IPS-18c (cell line): ENCODE measurements at regions not wholly inside any gene's neighbourhood (a gene's known extent, or its start where the extent isn't known, plus 50 kb on each side); places are given as distances from the start of the nearest gene placed in this dataset.
"Not testable (repeated sequence)": the region's sequence is repeated elsewhere in the genome, so short reads cannot be mapped to it uniquely, and the experiment has no call there.

Experiments
- H3K4me3 ChIP-seq: 2 replicates; pipeline ENCODE4 v1.7.0; 2013; ENCODE audit warnings: low read depth, mild to moderate bottlenecking, low read length, moderate library complexity; ENCODE audit not compliant: insufficient read depth
- H3K9me3 ChIP-seq: one replicate; pipeline ENCODE4 v1.6.1; 2013; ENCODE audit warnings: mild to moderate bottlenecking, low read length, moderate library complexity; ENCODE audit not compliant: control insufficient read depth, insufficient read depth

DNA sequence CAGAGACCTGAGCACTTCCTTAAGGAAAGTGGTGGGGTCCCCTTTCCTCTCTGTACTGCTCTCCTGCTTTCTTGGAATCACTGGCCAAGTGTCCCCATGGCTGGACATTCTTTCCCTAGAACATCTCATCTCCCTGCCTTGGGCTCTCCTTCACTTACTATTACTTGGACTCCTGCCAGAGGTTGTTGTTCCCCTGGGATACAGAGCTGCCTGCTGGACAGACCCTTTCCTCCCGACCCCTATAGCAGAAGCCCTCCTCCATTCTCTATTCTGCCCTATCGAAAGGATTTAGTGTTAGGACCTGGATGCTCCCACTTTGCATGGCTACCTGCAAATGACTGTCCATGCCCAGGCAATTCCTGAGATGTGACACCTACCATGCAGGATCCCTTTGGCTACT lies 164.3 kb upstream of the PODXL start:
- no peak overlapping the region for H3K4me3 ChIP-seq

DNA sequence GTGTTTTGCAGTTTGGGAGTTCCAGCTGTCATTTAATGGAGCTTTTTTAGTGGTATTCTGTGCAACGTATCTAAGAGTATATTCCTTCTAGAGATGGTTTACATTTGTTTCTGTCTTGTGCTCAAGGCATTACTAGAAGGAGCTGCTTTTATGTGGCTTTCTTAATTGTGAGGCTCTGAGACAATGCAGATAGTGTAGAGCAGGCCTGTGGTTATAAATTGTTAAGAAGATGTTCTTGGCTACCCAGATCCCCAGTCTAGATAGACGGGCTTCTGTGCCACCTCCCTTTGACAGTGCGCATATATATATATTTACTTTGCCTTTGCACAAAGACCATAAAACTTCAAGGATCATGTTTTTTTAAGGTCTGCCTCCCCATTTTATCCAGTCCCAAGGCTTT lies 160.8 kb upstream of the PODXL start:
- Histone ChIP-seq H3K4me3 (no peak overlapping the region), H3K9me3 (no peaks in the 10 kb centered on the region)

More for the DNA sequence above, 164.3 kb upstream of the PODXL start:
- H3K9me3 ChIP-seq: no peaks in the 10 kb centered on the region

DNA sequence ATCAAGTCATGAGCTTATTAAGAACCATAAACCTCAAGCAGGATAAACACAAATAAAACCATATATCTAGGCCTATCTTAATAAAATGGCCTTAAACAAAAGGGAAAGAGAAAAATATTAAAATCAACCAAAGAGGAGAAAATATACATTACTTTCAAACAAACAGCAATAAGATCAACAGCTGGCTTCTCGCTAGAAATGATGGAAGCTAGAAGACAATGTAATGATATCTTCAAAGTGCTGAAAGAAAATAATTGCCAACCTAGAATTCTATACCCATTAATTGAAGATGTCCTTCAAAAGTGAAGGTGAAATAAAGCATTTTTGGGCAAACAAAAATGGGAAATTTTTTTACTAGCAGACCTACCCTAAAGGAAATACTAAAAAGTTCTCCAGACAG lies 142.9 kb upstream of the PODXL start:
- Histone ChIP-seq H3K9me3 (no peaks in the 10 kb centered on the region), H3K4me3 (no peak overlapping the region)

DNA sequence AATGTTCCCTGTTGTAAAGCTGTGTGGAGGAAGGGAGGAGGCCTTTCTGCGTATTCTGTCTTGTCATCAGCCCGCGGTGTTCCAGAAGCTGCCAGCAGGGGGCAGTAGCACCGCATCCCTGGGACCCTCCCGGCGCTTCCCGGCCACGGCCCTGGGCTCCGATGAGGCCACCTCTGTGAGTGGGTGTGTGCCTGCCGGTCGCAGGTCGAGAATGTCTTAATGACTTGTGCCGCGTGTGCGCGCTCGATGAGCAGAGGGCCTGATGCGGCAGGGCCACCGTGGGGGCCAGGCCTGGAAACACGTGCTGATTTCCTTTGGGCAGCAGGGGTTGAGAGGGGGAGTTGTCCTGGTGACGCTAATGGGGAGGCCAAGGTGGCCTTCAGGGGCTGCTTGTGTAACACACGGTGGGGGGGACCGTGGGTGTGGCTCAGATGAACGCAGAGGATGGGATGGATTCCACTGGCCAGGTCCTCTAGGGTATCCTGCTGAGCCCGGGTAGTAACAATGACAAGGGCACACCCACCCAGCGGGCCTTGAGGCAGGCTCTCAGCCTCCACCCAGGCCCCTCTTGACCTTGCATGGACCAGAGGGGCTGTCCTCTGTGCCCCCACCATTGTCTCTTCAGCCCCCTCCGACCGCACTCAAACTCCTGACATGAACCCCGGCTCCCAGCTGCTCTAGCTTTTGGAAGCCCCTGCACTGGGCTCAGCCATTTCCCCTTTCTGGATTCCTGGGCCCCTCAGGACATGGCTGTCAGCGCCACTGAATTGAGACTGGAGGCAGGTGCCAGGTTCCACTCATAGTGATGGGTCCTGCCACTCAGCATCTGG lies 135.9 kb upstream of the PODXL start:
- no peaks in the 10 kb centered on the region for H3K9me3 ChIP-seq
- H3K4me3 ChIP-seq: no peak overlapping the region

DNA sequence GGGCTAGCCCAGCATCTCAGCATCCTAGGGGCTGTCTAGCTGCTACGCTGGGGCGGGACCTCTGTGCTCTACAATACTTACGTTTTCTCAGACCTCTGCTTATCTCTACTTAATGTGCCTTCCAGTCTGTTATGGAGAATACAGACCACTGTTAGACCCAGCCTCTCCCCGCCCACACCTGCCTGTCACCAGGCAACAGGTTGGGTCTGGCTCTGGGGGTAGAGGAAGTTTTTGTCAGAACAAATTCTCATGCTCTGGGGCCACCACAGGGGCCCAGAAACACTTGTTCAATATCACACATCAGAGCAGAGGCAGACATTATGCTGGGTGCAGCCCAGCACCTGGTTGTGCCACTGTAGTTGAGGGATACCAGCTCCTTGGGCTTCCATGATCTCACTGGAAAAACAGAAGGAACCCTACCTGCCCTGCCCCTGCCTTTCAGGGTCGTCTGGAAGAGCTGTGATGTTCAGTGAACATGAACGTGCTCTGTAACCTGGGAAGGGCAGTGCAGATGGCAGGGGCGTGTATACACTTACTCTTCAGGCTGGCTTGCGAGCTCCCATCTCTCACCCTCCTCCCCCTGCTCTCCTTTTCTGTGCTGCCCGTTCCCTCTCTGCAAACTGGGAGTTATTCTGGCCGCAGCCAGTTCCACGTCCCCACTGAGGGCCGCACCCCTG lies 135.2 kb upstream of the PODXL start:
- Histone ChIP-seq H3K4me3 (no peak overlapping the region), H3K9me3 (no peaks in the 10 kb centered on the region)

DNA sequence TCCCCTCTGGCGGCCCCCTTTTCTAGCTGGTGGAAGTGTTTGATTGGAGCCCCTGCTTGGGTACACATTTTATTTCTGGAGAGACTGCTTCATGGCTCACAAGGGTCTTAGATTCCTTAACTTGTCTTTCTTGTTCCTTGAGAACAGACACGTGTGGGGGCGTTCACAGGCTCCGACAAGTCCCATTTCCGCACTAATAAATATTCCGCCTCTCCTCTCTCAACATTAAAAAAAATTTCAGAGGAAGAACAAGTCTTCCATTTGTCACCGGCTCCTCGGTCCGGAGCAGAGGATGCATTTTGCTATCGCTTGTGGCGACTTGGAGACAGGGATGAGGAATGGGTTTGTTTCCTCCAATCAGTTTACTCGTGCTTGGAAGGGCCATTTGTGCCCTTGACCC lies 134.0 kb upstream of the PODXL start:
- Histone ChIP-seq H3K4me3 (no peak overlapping the region), H3K9me3 (no peaks in the 10 kb centered on the region)

DNA sequence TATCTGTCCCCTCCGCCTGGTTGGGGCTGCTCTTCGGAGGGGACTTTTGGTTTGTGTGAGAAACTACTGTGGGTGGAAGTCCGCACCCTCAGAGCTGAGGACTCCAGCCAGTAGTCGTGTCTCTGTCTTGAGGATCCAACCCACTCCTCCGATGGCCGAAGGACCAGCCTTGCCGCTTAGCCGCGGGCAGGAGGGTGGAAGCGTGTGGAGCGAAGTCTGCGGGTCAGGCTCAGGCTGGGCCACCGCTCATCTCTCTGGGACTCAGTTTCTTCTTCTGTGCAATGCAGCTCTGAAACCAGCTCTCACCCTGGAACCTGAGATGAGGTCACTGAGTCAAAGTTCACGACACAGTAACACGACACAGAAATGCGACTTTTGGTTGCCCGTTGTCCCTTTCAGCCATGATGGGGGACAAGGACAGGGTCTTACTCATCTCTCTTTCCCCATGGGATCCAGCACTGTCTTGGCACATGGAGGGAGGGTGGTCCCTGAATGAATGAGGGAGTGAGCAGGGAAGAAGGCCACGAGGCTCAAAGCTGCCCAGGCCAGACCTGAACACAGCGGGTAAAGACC lies 133.3 kb upstream of the PODXL start:
- Histone ChIP-seq H3K9me3 (no peaks in the 10 kb centered on the region), H3K4me3 (no peak overlapping the region)

DNA sequence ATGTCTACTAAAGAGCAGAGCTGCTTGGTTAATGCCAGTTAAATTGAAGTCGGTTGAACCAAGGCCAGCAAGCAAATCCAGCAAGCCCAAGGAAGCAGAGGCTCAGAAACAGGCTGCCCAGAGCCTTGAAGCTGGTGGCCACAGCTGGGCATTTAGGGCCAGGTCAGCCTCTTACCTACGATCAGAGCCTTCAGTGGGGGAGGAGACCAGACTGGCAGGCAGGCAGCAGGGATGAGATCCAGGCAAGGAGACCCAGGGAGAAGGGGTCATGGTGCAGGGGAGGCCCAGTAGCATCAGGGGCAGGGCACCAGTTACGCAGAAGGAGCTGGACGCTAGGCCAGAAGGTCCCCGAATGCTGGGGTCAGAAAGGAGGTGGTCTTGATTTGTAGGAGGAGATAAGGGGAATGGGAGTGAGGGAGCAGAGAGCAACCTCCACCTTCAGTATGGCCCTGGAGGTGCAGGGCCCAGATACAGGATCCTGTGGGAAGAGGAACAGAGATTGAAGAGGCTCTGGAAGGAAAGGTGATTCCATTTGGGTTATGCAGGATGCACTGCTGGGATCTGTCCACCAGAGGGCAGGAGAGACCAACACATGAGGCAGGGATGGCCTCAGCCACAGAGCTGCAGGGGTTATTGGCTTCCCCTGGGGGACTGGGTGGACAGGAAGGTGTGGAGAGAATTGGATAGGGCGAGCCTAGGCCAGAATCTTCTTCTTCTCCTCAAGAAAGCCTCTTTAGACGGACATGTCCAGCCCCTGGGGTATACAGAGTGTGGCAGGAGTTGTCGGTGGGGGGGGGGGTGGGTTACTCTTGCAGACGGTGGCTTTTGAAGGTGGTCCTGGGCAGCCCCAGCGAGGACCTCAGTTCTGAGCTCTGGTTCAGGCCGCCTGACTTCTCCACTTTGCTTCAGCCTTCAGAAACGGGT lies 132.6 kb upstream of the PODXL start:
- Histone ChIP-seq H3K9me3 (no peaks in the 10 kb centered on the region), H3K4me3 (no peak overlapping the region)

DNA sequence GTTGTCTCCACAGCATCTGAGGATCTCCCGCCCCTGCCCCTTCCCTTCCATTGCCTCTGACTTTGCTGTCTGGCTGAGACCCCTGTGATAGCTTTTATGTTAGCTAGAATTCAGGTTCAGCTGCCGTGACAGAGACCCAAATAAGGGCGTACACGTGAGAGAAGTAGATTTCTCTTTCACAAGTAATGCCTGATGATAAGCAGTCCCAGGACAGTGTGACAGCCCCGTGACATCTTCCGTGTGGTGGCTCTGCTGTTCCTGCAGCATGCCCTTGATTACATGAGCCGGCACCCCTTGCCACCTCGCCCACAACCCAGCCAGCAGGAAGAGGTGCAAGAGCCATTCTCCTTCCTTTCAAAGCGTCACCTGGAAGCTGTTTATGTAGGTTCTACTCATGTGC lies 130.9 kb upstream of the PODXL start:
- no peaks in the 10 kb centered on the region for H3K9me3 ChIP-seq
- no peak overlapping the region for H3K4me3 ChIP-seq

DNA sequence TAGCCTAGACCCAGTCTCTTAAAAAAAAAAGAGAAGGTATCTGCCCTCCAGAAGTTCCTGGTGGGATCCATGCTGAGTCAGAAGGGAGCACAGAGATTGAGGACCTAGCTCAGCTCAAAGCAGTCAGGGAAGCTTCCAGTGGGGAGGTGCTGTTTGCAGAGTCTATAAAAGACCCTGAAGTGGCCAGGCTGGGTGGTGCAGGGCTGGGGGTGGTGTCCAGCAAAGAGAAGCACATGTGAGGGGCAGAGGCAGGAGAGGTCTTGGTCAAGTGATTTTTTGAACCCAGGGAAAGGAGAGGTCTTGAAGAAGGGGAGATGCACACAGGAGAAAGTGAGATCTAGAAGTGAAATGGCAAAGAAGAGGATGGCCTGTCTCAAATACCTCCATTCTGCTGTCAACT lies 130.4 kb upstream of the PODXL start:
- H3K9me3 ChIP-seq: no peaks in the 10 kb centered on the region
- no peak overlapping the region for H3K4me3 ChIP-seq

DNA sequence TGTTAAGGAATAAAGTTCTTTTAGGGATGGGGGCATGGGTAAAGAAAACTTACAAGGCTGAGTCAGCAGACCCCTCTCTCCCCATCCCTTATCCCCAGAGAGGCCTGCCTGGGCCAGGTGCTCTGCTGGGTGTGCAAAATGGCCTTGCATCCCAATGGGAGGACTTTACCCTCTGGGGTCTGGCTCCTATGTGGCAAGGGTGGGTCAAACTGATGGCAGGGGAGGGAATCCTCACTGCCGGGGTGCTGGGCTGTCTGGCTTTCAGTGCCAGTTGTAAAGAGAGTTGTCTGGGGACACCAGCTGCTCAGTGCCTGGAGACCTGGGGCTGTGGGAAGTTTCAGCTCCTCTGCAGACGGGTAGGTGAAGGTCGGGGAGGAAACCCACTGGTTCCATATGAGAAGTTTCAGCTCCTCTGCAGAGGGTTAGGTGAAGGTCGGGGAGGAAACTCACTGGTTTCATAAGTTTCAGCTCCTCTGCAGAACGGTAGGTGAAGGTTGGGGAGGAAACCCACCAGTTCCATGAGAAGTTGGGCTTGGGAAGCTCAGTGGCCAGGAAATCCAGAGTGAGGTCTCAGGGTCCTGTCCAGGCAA lies 127.2 kb upstream of the PODXL start:
- Histone ChIP-seq H3K4me3 (no peak overlapping the region), H3K9me3 (no peaks in the 10 kb centered on the region)

DNA sequence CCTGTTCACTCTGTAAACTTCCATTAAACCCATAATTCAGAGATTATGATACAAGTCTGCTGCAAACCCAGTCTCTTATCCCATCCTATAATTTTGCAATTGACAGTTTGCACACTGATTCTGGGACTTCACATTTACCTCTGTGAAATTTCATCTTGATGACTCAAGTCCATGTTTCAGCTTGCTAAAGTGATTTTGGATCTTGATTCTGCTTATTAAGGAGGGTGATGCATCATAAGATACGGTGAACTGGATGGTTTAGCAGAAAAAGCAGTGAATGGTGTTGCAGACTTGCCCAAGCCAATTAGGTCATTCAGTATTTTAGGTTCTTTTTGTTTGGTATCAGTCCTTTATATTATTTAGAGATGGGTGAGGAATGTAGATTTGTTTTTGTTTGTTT lies 125.5 kb upstream of the PODXL start:
- Histone ChIP-seq H3K9me3 (no peaks in the 10 kb centered on the region), H3K4me3 (no peak overlapping the region)

DNA sequence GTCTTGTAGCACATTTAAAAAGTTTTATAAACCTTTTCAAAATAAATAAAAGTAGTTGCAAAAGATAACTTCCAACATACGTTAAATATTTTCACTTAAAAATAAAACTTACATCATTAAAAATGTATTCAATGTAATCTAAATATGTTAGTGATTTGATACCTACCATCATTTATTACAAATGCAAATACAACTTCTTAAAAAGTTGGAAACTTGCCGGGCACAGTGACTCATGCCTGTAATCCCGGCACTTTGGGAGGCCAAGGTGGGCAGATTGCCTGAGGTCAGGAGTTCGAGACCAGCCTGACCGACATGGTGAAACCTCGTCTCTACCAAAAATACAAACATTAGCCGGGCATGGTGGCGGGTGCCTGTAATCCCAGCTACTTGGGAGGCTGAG lies 122.6 kb upstream of the PODXL start:
- not testable (repeated sequence) for H3K4me3 ChIP-seq

DNA sequence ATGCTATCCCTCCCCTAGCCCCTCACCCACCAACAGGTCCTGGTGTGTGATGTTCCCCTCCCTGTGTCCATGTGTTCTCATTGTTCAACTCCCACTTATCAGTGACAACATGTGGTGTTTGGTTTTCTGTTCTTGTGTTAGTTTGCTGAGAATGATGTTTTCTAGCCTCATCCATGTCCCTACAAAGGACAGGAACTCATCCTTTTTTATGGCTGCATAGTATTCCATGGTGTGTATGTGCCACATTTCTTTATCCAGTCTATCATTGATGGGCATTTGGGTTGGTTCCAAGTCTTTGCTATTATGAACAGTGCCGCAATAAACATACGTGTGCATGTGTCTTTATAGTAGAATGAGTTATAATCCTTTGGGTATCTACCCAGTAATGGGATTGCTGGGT lies 120.4 kb upstream of the PODXL start:
- H3K4me3 ChIP-seq, H3K9me3 ChIP-seq: not testable (repeated sequence)

More for the DNA sequence above, 122.6 kb upstream of the PODXL start:
- H3K9me3 ChIP-seq: not testable (repeated sequence)

DNA sequence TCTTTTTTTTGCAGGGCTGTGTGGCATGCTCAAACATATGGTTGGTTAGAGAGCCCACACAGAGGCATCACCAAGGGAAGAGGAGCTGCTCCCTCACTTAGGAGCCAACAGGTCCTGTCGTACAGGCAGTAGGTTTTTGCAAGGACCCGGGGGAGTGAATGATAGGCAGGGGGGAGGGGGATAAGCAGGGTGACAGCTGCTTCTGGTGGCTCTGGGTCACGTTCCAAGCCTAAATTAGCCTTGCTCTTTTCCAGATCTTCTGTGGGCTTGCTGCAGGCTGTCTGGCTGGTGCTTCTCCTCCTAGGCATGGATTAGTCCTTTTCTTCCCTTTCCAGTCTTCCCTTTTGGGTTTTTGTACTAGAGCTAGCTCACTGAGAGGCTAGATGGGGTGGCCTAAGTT lies 117.7 kb upstream of the PODXL start:
- H3K4me3 ChIP-seq: no peak overlapping the region

DNA sequence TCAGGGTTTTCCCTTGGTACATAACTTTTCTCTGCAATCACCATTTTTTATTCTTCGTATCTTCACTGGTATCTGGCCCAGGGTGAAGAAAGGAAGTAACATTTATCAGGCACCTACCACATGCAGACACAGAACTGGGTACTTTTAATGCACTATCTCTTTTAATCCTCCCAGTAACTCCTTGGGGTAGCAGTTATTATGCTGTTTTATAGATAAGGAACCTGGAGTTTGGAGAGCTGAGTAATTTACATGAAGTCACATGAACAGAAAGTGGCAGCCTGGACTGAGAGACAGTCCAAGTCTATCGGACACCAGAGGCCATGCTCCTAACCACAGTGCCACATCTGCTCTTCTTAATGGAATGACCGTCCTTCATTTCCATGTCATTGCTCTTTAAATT lies 117.1 kb upstream of the PODXL start:
- Histone ChIP-seq H3K4me3 (no peak overlapping the region), H3K9me3 (no peaks in the 10 kb centered on the region)

More for the DNA sequence above, 117.7 kb upstream of the PODXL start:
- no peaks in the 10 kb centered on the region for H3K9me3 ChIP-seq

DNA sequence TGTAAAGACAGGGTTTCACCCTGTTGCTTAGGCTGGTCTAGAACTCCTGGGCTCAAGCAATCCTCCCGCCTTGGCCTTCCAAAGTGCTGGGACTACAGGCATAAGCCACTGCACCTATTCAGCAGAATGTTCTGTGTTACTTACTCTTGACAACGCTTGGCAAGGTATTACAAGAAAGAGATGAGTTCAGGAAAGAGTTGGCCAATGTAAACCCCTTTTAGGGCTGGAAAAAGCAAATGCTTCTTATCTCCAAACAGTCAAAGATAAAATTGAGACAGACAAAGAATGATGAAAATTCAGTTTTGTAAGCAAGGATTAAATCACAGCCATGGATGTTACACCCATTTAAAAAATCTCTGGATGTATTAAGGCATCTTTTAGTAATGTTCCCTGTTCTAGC lies 114.0 kb upstream of the PODXL start:
- no peak overlapping the region for H3K4me3 ChIP-seq
- no peaks in the 10 kb centered on the region for H3K9me3 ChIP-seq
